ENCODE measurements at regions not wholly inside any gene's neighbourhood (a gene's known extent, or its start where the extent isn't known, plus 50 kb on each side); places are given as distances from the start of the nearest gene placed in this dataset.
"Not testable (repeated sequence)": the region's sequence is repeated elsewhere in the genome, so short reads cannot be mapped to it uniquely, and the experiment has no call there.

DNA sequence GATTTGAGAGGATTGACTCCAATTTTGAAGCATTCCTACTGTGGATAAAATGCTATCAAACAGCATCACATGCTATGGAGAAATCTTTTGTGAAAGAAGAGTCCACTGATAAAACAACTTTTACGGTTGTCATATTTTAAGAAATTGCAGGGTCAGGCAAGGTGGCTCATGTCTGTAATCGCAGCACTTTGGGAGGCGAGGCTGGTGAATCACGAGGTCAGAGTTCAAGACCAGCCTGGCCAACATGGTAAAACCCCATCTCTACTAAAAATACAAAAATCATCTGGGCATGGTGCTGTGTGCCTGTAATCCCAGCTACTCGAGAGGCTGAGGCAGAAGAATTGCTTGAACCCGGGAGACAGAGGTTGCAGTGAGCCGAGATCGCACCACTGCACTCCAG lies 338.8 kb upstream of the SOX9 start:
- DNase-seq (ENCODE audit: low spot score), result not testable (repeated sequence)

DNA sequence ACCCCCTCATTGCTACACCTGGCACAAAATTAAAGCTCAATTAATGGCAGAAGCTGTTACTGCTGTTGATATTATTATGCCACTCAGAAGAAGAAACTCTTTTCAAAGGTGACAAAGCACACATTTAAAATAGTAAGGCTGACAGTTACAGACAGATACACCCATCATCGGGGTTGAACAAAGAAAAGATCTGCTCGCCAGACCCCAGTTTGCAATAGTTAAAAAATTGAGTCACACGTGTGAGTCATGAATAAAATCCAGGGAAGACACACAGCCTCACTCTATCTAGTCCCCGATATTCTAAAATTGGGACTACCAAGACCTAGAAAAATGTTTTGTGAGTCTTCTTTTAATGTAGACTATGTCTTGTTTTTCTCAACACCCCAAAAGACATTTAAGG lies 330.0 kb upstream of the SOX9 start:
- DNase-seq (ENCODE audit: low spot score), result no peak

DNA sequence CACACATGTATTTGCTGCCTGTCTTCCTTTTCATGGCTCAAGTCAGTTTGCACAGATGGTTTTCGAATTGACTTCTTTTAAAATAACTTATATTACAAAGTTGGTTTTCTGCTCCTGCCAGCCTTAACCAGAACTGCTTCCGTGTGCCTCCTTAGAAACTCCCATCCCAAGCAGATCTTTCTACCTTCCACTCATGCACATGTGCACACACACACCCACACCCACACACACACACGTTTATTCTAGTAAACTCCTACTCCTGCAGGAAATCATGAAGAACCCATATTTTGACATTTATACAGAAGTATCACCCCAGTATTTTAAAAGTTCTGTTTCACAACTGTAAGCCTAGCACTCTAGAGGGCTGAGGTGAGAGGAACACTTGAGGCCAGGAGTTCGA lies 329.5 kb upstream of the SOX9 start:
- no peak for DNase-seq (ENCODE audit: low spot score)

DNA sequence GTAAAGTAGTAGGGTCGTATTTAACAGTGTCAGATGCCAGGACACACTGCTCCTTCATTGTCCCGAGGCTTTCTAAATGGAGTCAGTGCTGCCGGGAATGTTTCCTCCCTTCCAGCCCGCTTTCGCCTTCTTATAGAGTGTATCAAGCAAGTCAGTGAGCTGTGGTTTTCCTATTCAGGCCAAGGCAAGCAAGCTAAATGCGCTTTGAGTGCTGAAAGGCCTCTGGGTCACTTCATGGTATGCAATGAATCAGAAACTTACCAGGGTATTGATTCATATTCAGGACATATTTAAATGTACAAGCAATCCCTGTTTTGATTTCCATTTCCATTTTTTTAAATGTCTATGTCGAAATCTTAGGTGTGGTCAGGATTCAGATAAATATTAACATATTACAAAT lies 327.9 kb upstream of the SOX9 start:
- no peak for DNase-seq (ENCODE audit: low spot score)

DNA sequence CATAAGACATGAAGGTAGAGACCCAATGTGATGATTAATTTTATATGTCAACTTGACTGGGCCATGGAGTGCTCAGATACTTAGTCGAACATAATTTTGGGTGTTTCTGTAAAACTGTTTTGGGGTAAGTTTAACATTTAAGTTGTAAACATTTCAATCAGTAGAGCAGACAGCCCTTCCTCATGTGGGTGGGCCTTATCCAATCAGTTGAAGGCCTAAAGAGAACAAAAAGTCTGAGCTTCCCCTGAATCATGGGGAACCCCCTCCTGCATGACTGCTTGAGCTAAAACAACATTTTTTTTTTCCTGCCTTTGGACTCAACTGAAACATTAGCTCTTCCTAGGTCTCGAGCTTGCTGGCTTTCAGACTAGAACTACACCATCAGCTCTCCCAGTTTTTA lies 327.3 kb upstream of the SOX9 start:
- DNase-seq (ENCODE audit: low spot score), result no peak

DNA sequence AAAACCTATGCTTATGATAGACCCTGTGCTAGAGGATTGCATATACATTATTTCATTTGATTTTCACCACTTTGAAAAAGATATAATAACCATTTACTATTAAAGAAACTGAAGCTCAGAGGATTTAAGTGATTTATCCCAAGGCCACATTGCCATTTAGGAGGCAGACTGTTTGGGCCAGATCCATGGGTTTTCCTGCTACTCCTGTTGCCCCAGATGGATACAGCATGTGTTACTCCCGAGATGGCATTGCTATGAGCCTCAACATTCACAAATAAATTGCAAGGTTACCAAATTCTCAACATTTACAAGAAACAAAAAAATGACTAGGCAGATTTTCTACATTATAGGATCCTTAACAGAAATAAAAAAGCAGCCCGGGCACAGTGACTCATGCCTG lies 322.1 kb upstream of the SOX9 start:
- peak; percentile 38 for DNase-seq (ENCODE audit: low spot score)

DNA sequence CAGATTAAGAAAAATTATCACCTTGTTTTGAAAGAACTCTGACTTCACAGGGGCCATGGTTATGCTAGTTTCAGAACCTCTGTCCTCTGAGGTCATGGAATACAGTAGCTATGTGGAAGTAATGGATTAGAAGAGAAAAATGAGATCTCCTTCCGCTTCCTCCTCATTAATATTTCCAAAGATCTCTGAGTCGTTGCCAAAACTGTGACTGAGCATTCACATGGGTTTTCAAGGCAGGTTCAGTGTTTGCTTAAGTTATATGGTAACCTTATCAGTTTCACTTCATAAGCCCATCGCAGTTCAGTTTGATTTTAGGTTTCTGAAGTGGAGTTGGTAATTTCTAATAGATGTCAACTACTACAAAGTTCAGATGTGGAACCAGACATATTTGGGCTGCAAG lies 321.2 kb upstream of the SOX9 start:
- DNase-seq (ENCODE audit: low spot score), result no peak

DNA sequence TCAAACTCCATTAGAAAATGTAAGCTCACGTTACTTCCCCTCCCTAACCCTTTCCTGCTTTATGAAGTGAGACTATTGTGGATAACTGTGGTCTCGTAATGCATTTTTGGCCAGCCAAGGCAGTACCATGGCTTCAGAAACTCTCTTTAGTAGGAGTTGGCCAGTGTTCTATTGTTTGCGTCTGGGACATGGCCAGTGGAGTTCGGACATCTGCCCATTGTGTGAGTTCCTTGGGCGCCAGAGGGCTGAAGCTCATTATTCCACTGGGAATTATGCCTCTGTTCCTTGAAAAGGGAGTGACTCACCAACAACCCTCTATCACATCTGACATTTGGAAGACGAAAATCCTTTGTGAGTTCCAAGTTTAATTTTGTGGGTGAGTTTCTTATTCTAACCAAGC lies 319.5 kb upstream of the SOX9 start:
- DNase-seq (ENCODE audit: low spot score), result peak; percentile 65

DNA sequence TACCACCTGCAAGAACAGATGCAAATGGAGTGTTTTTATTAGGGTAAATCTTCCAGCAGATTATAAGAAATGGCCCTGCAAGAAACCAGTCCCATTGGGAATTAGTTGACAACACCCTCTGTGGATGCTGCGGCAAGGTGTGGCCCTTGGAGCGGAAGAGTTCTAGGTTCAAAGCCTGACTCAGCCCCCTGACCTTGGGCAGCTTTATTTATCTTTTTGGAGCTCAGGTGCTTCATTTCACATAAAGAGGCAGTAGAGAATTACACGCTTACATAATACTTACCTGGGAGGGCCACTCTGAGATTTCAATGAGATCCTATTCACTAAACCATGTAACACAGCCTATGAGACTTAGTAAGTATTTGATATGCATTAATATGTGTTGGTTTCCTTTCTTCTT lies 318.2 kb upstream of the SOX9 start:
- no peak for DNase-seq (ENCODE audit: low spot score)

DNA sequence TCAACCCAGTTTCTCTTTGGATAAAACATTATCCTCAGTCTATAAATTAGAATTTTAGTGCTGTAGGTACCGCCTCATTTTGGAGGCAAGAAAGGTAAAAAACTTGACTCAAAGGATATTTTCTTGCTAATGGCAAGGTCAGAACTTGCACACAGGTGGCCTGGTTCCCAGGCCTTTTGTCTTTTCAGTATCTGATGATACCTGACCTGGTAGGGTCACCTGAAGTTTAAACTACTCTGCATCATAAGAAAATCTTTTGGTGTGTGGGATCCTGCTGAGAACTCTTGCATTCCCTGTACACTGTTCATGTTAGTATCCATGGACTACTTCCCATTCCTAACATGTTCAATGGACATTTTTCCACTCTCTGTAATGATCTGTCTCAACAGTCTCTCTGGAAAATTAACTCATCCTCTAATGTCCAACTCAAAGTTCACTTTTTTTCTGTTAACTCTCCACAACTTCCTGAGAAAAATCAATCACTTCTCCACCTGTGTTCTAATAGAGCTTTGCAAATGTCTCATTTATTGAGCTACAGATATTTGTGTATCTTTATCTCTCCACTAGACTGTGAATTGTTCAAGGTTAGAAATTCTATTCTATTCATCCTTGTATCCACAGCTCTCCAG lies 317.1 kb upstream of the SOX9 start:
- DNase-seq (ENCODE audit: low spot score), result no peak

DNA sequence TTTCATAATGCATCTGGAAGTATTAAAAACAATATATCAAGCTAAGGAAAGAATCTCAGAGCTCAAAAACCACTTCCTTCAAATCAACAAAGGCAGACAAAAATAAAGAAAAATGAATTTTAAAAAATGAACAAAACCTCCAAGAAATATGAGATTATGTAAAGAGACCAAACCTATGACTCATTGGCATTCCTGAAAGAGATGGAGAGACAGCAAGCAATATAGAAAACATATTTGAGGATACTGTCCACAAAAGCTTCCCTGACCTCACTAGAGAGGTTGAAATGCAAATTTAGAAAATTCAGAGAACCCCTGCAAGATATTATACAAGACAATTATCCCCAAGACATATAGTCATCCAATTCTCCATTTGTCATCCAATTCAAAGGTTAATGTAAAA lies 311.3 kb upstream of the SOX9 start:
- no peak for DNase-seq (ENCODE audit: low spot score)

DNA sequence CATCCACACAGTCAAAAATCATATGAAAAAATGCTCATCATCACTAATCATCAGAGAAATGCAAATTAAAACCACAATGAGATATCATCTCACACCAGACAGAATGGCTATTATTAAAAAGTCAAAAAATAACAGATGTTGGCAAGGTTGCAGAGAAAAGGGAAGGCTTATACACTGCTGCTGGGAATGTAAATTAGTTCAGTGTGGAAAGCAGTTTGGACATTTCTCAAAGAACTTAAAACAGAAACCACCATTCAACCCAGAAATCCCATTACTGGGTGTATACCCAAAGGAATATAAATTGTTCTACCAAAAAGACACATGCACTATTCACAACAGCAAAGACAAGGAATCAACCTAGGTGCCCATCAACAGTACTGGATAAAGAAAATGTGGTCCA lies 307.0 kb upstream of the SOX9 start:
- not testable (repeated sequence) for DNase-seq (ENCODE audit: low spot score)

DNA sequence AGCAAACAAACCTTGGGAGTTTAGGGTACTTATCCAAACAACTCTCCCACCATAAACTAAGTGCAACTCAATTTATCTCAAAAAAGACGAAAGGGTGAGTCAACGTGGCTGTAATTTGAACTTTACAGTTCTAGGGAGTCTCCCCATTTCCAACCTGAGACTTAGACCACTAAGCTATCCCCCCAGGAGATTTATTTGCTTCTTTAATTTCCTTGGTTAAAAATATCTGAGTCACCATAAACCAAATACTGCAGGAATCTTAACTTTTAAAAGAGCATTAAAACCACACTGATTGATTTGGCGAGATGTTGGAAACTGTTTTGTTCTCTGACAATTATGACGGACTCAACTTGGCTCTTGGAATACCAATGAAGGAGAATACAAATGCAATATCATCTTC lies 299.3 kb upstream of the SOX9 start:
- no peak for DNase-seq (ENCODE audit: low spot score)

DNA sequence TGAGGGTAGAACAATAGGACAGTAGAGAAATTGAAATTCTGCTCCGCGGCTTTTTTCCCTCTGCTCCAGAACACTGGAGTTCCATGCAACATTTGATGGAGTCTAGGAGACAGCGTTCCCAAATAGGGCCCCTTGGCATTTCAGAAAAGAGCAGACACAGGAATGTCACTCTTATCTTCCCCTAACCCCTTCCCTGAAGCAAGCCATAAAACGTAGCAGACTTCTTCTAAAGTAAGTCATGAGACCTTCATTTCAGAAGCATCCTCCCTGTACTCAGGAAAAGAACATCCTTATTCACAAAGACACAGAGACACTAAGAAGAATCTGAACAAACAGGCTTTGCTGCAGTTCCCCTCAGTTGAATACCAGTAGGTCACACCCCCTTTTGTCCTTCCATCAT lies 296.1 kb upstream of the SOX9 start:
- no peak for DNase-seq (ENCODE audit: low spot score)

DNA sequence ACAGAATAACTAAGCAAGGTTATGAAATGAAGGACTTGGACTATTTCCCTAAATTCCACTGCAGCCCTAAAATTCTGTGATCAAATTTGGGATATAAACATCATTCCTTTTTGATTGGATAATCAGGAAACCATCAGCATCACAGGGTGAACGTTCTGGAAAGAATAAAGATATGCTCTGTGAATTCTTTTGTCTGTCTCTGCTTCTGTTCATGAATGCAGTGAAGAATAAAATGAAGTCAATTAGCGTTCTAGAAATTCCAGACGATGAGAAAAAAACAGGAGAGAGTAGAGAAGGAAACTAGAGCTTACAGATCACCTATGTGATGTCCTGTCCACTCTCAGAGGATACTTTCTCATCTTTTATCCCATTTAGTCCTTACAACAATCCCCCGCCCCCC lies 295.1 kb upstream of the SOX9 start:
- no peak for DNase-seq (ENCODE audit: low spot score)

DNA sequence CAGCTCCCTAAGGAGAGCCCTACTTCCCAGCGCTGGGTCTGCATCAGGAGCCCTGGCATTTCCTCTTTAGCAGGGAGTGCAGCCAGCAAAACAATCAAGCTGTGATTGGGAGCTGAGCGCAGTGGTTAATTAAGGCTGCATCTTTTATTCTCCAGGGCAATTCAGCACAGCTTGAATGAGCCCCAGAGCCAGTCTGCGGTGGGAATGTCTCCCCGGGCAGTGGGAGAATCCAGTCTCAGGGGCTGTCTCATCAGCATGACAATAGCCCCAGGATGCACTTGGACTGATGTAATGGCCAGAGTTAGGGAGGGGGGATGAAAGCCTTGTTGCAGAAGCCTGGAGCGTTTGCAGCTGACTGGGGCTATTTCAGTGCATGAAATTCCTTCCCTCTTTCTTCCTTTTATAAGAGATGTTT lies 292.6 kb upstream of the SOX9 start:
- DNase-seq (ENCODE audit: low spot score), result peak; percentile 86

DNA sequence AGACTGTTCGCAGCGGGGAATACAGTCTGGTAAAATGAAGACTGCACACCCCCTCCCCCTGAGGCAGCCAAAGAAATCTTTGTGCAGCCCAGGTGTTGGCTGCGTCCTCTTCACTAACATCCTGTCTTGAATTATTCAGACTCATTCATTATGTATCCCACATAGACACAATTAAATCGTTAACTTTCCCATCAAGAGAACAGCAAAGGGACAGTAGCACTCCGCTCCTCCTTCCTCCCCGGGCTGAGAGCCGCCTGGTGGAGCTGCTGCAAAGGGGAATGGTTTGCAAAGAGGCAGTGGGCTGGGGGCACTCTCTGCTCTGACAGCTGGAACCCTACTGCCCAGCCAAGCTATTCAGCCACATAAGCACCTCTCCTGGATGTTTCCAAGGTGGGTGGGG lies 290.0 kb upstream of the SOX9 start:
- peak; percentile 35 for DNase-seq (ENCODE audit: low spot score)

DNA sequence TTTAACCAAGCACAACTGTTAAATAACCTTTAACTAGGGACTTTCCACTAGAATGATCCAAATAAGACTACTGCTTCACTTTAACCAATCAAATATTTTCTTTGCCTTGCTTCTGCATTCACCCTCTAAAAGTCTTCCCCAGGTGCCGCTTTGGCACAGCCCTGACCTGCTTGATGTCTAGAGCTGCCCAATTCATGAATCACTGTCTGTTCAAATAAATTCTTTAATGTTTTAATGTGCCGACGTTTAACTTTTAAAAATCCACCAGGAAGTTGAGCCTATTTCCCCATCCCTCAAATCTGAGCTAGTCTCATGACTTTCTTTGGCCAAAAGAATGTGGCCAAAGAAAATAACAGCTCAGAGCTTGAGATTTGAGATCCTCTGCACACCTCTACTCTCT lies 277.8 kb upstream of the SOX9 start:
- no peak for DNase-seq (ENCODE audit: low spot score)

DNA sequence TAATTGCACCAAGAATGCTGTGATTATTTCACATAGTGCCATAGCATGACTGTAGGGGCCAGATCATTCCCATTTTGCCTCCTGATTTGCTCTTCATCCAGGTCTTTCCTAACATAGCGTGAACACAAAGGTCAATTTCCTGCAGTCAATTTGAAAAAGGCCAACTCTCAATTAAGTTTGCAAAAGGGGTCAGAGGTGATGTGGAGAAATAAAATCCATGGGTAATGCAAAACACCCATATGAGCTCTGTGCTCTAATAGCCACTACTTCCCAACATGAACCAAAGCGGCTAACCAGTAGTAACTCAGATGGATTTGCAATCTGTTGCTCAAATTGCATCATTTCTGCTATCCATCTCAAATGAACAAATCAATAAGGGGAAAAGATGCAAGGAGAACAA lies 275.5 kb upstream of the SOX9 start:
- no peak for DNase-seq (ENCODE audit: low spot score)

DNA sequence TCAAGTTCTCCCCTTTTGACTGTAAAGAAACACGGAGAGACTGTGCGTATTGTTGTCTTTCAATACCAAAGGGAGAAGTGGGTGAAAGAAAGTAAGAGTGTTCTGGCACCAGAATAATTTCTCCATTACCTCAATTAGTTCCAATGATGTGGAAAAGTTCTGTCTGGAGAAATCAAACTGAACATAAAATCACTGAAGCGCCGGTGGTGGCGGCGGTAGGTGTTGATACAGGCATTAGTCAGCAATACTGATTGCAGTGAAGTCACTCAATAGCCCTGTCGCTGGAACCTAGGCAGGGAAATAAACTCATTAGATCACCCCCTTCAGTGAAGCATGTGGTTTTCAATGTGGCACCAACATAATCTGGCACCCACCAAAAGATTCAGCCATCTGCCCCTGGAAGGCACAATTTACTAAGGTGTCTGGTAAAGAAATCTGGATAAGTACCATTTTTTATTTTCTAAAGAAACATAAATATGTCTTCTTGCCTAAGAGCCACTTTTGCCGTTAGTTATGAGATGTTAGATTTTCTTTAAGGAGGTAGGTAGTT lies 274.2 kb upstream of the SOX9 start:
- peak; percentile 15 for DNase-seq (ENCODE audit: low spot score)

DNA sequence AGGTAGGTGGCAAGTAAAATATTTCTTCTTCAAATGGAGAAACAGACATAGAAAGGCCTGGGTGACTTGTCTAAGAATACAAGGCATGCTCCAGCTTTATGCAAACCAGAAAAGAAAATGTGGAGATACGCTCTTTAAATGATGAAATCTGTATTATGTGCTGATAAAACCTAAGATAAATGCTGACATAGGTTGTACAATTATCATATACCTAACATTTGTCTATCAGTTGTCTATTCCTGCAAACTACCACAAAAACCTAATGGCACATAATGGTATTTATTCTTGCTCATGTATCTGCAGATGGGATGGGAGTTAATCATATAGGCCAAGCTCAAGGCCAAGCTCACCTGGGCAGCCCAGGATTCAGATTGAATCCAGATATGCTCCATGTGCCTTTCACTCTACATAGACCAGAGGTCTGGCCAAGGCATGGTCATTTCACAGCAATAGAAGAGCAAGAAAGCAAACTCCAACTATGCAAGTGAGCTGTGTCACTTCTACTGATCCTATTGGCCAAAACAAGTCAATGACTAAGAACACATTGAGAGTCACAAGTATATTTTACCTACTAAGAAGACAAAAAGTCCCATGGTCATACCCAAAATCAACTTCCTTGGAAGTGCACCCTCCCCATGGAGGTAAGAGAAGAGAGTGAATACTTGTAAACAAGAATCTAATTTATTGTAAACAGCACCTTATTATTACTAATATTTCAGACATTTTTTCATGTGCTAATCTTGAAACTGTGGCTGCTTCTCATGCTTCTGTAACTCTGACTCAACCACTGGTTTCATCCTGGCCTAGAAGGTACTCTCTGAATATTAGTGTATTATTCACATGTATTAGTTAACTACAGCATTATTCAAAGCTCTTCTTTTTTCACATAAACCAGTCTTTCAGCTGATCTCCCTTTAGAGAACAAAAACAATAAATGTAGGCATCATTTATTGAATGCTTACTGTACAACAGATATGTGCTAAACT lies 270.7 kb upstream of the SOX9 start:
- DNase-seq (ENCODE audit: low spot score), result no peak

DNA sequence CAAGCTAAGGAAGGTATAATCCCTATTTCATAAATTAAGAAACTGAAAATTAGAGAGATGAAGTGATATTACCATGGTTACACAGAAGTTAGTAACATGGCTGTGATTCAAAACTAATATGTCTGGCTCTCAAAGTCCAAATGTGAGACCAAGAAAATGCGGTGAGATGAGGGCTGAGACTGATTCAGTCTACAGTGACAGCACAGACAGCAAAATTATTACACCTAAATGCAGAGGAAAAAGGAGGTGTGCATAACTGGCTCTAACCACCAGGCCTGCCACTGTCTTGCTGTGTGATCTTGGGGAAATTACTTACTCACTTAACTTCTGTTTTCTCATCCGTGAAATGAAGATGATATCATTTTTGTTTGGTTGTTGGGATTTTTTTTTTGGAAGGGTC lies 270.0 kb upstream of the SOX9 start:
- DNase-seq (ENCODE audit: low spot score), result no peak

DNA sequence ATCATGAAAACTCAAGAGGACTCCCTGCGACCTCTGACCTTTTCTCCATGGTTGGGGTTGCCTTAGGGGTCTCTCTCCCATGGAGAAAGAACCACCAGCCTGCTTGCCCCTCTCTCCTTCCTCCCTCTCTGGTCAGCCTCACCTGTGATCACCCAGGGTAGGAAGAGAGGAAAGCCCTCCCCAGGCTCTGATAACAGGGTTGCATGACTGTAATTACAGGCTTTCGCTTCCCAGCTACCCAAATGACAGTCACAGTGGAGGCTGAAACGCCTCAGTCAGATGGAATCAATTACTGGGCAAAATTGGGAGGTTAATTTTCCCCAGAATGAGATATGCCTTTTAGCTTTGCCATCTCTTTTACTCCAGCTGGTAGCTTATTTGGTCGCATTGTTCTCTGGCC lies 265.8 kb upstream of the SOX9 start:
- DNase-seq (ENCODE audit: low spot score), result no peak
